HG03469 (cell line): ENCODE measurements at regions not wholly inside any gene's neighbourhood (a gene's known extent, or its start where the extent isn't known, plus 50 kb on each side); places are given as distances from the start of the nearest gene placed in this dataset.

Experiments
- ATAC-seq: cut with Tn5 transposase; IDR thresholded peaks from one replicate; pipeline ENCODE4 v1.9.1; 2021; ENCODE audit warnings: mild to moderate bottlenecking, moderate library complexity, moderate number of reproducible peaks; ENCODE audit not compliant: unreplicated experiment

GRCh38 chr14:65872536-65872935 is 460.0 kb downstream of the FUT8 start:
- ATAC-seq: no peak

- ATAC-seq: no peak
Measured at GRCh38 chr14:65877166-65877565, 464.6 kb downstream of the FUT8 start.

- ATAC-seq: no peak
Measured at GRCh38 chr14:65877624-65878023, 465.1 kb downstream of the FUT8 start.

- no peak for ATAC-seq
Measured at GRCh38 chr14:65878586-65878985, 466.1 kb downstream of the FUT8 start.

DNA sequence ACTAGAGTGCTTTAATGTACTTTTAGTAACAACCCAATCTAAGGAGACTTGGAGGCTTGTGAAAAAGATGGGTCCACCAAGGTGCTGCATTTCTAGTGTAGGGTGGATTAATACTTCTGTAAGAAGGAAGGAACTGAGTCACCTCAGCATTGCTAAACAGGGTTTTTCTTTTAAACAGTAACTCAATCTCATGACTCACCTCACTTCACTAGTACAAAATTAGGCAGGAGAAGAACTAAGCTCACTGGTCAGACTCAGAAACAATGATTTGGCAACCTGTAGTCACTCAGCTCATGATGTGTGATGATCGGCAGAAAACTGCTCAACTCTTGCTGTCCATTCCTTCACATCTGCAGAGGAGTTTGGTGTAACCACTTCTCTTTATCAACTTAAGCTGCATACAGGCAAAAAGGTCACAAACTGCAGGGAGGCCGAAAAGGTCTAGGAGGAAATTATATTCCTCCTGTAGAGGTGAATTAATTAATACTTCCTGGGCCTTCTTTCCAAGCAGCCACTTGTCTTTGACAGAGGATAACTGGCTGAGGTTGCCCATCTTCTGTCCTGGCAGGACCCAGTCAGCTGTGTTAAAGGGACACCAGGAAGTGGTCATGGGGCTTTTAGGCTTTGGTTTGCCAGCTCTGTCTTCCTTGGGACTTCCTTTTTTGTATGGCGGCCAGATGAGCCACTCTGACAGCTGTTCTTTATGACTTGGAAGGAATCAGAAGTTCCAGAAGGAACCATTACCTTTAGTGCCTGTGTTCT is 466.9 kb downstream of the FUT8 start:
- ATAC-seq: no peak

- no peak for ATAC-seq
Measured at GRCh38 chr14:65880507-65880906, 468.0 kb downstream of the FUT8 start.

GRCh38 chr14:65881642-65882041 is 469.1 kb downstream of the FUT8 start:
- no peak for ATAC-seq

DNA sequence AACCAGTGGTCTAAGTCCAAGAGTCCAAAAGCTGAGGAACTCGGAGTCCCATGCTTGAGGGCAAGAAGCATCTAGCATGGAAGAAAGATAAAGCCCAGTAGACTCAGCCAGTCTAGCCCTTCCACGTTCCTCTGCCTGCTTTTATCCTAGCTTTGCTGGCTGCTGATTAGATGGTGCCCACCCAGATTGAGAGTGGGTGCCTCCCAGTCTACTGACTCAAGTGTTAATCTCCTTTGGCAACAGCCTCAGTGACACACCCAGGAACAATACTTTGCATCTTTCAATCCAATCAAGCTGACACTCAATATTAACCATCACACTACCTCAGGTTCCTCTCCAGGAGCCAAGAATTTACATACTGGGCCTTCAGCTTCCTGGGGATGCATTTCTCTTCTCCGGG is 476.1 kb downstream of the FUT8 start:
- no peak for ATAC-seq

GRCh38 chr14:65892315-65892714 is 479.8 kb downstream of the FUT8 start:
- ATAC-seq: no peak

DNA sequence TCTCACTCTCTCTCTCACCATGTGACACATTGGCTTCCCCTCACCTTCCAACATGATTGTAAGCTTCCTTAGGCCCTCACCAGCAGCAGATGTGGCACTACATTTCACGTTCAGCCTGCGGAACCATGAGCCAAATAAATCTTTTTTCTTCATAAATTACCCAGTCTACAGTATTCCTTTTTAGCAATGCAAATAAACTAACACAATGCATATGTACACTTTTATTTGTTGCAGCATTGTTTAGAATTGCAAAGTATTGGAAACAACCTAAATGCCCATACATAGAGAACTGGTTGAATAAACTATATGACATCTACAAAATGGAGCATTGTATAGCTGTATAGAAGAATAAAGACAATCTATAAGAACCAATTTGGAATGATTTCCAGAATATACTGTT is 487.6 kb downstream of the FUT8 start:
- no peak for ATAC-seq

- ATAC-seq: no peak
Measured at GRCh38 chr14:65901595-65901994, 489.1 kb downstream of the FUT8 start.

DNA sequence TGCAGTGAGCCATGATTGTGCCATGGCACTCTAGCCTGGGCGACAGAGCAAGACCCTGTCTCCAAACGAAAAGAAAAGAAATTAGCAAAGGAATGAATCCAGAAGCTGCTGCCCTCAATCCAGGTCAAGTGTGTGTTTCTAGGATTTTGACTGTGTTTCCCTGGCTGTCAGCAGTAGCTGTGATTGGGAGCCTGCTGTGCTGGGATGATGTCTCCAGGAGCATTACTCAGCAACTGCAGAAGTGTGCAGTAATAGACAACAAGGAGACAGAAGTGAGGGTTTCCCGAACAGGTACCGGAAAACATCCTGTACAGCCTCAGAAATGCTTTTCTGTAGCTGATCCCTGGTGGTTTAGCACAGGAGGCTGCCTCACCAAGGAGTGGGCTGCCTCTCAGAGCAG is 492.5 kb downstream of the FUT8 start:
- ATAC-seq: no peak

GRCh38 chr14:65906344-65906743 is 493.8 kb downstream of the FUT8 start:
- no peak for ATAC-seq

DNA sequence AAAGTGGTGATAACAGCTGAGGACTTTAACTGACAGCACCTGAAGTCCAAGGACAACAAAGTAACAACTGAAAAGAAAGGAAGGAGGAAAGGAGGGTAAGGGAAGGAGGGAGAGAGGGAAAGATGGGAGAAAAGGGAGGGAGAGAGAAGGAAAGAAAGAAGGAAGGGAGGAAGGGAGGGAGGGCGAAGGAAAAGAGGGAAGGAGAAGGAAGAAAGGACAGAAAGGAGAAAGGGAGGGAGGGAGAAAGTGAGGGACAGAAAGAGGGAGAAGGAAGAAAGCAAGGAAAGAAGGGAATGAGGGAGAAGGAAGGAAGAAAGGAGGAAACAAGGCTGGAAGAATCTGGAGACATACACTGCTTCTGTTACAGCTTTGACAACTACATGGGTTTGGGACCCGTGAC is 494.4 kb downstream of the FUT8 start:
- no peak for ATAC-seq

GRCh38 chr14:65910108-65910786 is 497.7 kb downstream of the FUT8 start:
- no peak for ATAC-seq

- ATAC-seq: no peak
Measured at GRCh38 chr14:65915125-65915524, 502.6 kb downstream of the FUT8 start.

DNA sequence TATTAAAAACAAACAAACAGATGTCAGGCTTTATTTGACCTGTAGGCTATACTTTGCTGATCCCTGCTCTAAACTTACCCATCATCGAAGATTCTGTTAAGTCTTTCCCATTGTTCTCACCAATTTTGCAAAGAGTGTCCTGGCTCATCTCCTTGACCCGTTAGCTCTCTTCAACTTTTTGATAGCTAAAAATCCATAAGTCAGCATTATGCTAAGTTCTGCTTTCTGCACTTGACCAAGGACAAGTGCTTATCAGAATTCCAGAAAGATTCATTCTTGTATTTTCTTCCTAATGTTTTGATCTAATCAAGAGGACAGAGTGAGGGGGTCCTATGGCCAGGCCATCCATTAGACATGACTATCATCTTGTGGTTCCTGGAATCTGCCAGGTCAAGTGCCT is 503.5 kb downstream of the FUT8 start:
- ATAC-seq: no peak

- no peak for ATAC-seq
Measured at GRCh38 chr14:65920996-65921395, 508.5 kb downstream of the FUT8 start.

- ATAC-seq: no peak
Measured at GRCh38 chr14:65922142-65922541, 509.6 kb downstream of the FUT8 start.

DNA sequence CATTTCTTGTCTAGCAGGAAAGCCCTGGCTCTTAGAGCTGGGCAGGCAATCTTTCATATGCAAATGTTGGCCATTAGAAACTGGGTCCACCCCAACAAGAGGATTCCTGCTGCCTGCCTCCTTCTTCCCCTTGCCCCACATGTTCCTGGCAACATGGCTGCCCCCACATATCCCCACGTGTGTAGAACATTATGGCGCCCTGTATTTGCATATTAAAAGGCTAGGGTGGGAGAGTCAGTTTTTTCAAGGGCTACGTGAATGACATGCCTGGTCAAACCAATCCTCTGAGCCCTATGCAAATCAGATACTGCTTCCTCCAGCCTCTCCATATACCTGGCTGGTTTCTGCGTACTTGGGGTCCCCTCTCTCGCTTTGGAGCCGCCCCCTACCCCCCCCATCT is 514.0 kb downstream of the FUT8 start:
- ATAC-seq: no peak

GRCh38 chr14:65926935-65927700 is 514.6 kb downstream of the FUT8 start:
- ATAC-seq: no peak

GRCh38 chr14:65927931-65928356 is 515.4 kb downstream of the FUT8 start:
- no peak for ATAC-seq
